HepG2 (cell line): ENCODE measurements at regions not wholly inside any gene's neighbourhood (a gene's known extent, or its start where the extent isn't known, plus 50 kb on each side); places are given as distances from the start of the nearest gene placed in this dataset.

ENCODE experiments used
- CTCF ChIP-seq: sonication (generic); formaldehyde crosslinking; IDR thresholded peaks from 2 replicates; pipeline ENCODE4 v1.5.0; 2020; ENCODE audit warnings: mild to moderate bottlenecking, missing genetic modification reagents, moderate library complexity
- EZH2 ChIP-seq: conservative IDR thresholded peaks from 2 replicates; pipeline ENCODE4 v1.6.1; 2012; ENCODE audit warnings: mild to moderate bottlenecking, low read depth, low read length, moderate library complexity
- GABPA ChIP-seq, 2 experiments: IDR thresholded peaks; 2 replicates each; pipeline ENCODE4 v1.6.1; 2011 to 2016; ENCODE audit warnings: low read depth in 2 of 2, low read length in 1 of 2, missing biosample characterization in 1 of 2, missing genetic modification characterization in 1 of 2
- GFI1 ChIP-seq: sonication (generic); formaldehyde crosslinking; IDR thresholded peaks from 2 replicates; pipeline ENCODE4 v1.5.0; 2020; ENCODE audit warnings: missing genetic modification reagents, mild to moderate bottlenecking, borderline replicate concordance
- JUNB ChIP-seq: sonication (generic); formaldehyde crosslinking; IDR thresholded peaks from 2 replicates; pipeline ENCODE4 v1.8.0; 2022; ENCODE audit warnings: missing genetic modification reagents, mild to moderate bottlenecking, borderline replicate concordance
- MYNN ChIP-seq: sonication (generic); formaldehyde crosslinking; IDR thresholded peaks from 2 replicates; pipeline ENCODE4 v1.4.0; 2020; ENCODE audit warnings: mild to moderate bottlenecking, low read depth, missing genetic modification reagents
- NBN ChIP-seq: fragments of 450-650 bp; conservative IDR thresholded peaks from 2 replicates; pipeline ENCODE4 v1.6.1; 2017
- NR2F6 ChIP-seq, 2 experiments: IDR thresholded peaks; 2 replicates each; pipeline ENCODE4 v1.6.1; 2016; ENCODE audit warnings: antibody characterized with exemption in 1 of 2, mild to moderate bottlenecking in 1 of 2
- TFDP2 ChIP-seq: sonication (generic); formaldehyde crosslinking; IDR thresholded peaks from 2 replicates; pipeline ENCODE4 v1.4.0; 2020; ENCODE audit warnings: missing genetic modification reagents
- TMF1 ChIP-seq: sonication (generic); formaldehyde crosslinking; IDR thresholded peaks from 2 replicates; pipeline ENCODE4 v1.8.1; 2022; ENCODE audit warnings: low read depth, missing genetic modification reagents
- TRAFD1 ChIP-seq: sonication (generic); formaldehyde crosslinking; IDR thresholded peaks from 2 replicates; pipeline ENCODE4 v1.5.1; 2020; ENCODE audit warnings: missing genetic modification reagents, mild to moderate bottlenecking, borderline replicate concordance

GRCh38 chrX:460823-461640 is 74.3 kb upstream of the PPP2R3B start:
- TF ChIP-seq CTCF (no peak), MYNN (no peak), TRAFD1 (no peak), TMF1 (CRISPR knock-in tag) (no peak), JUNB (no peak), EZH2 (no peak), NR2F6 (IDR thresholded peaks at IDR 0.05) (no peak), NR2F6 (CRISPR knock-in tag; IDR thresholded peaks at IDR 0.05) (no peak), TFDP2 (CRISPR knock-in tag) (no peak), GFI1 (CRISPR knock-in tag) (no peak), NBN (no peak), GABPA (IDR thresholded peaks at IDR 0.05; ENCODE audit: low read depth, low read length) (no peak), GABPA (CRISPR knock-in tag; IDR thresholded peaks at IDR 0.05; ENCODE audit: low read depth) (no peak)
